HL-60 (cell line): ENCODE measurements at regions not wholly inside any gene's neighbourhood (a gene's known extent, or its start where the extent isn't known, plus 50 kb on each side); places are given as distances from the start of the nearest gene placed in this dataset.

Source experiments
- CTCF ChIP-seq: IDR thresholded peaks from one replicate; pipeline ENCODE4 v1.5.1; 2011; ENCODE audit warnings: low read length, control low read depth, inconsistent platforms; ENCODE audit not compliant: insufficient read depth
- GABPA ChIP-seq: IDR thresholded peaks from 2 replicates; pipeline ENCODE4 v1.6.1; 2012; ENCODE audit warnings: low read depth
- POLR2AphosphoS5 ChIP-seq: IDR thresholded peaks from 2 replicates; pipeline ENCODE4 v1.6.1; 2012; ENCODE audit warnings: low read depth
- SPI1 ChIP-seq: IDR thresholded peaks from 2 replicates; pipeline ENCODE4 v1.6.1; 2012; ENCODE audit warnings: low read depth, mild to moderate bottlenecking, borderline replicate concordance

GRCh38 chr13:44184740-44185139, 188.9 kb upstream of the SERP2 start:
- TF ChIP-seq CTCF (no peak), SPI1 (no peak), GABPA (no peak), POLR2AphosphoS5 (no peak)
